ENCODE measurements at regions not wholly inside any gene's neighbourhood (a gene's known extent, or its start where the extent isn't known, plus 50 kb on each side); places are given as distances from the start of the nearest gene placed in this dataset.

DNA sequence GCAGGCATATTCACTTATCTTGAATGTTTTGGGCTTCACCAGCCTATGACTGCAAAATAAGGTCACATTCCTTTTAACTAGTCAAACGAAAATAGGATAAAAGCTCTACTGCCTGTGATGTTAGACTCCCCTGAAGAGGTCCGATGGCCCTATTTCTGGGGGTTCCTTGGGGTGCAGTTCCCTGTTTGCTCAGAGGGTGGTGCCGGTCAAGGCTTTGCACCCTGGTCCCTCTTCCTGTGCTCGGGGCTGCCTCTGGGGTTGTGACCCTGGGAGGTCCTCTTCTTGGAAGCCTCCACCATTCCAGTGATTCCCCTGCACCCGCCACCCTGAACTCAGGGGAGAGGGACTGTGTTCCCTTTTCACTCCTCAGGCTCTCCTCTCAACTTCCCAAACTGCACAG is 86.7 kb upstream of the ANKRD34C start:
- Histone ChIP-seq H3K4me1 (ENCODE audit: control insufficient read depth in 1 of 2, insufficient read depth in 2 of 2, low read depth in 1 of 2, low read length in 1 of 2) (no peaks in the 10 kb centered on the region; a peak in 1 of 4 replicates), H4K20me1 (ENCODE audit: insufficient read depth) (no peaks in the 10 kb centered on the region), H3K9ac (no peak overlapping the region), H3K4me3 (ENCODE audit: low read depth in 2 of 2, low read length in 1 of 2) (no peak overlapping the region), H3K9me2 (no peaks in the 10 kb centered on the region), H3K27ac (ENCODE audit: low read depth in 2 of 2, low read length in 1 of 2) (no peak overlapping the region), H2AFZ (ENCODE audit: low read depth) (no peak overlapping the region), H3K36me3 (replicated peaks in 1 of 2; ENCODE audit: control insufficient read depth in 1 of 2, insufficient read depth in 2 of 2, low read length in 1 of 2) (no peaks in the 10 kb centered on the region), H3K4me2 (no peak overlapping the region), H3K79me2 (ENCODE audit: insufficient read depth) (no peaks in the 10 kb centered on the region), H3K9me3 (no peaks in the 10 kb centered on the region), H3K27me3 (ENCODE audit: insufficient read depth) (no peaks in the 10 kb centered on the region), H3F3A (replicated peaks; ENCODE audit: insufficient read depth) (no peaks in the 10 kb centered on the region)
- ChIA-PET POLR2A (no interaction called here), CTCF (interaction anchor here (0.8 to 1.9 kb wide), 5 partner anchors 11 to 285 kb away, joined by 3 to 13 read pairs (median 4); no protein-coding TSS in a partner anchor)
- no peak for TF ChIP-seq NFIC (IDR thresholded peaks at IDR 0.05; ENCODE audit: borderline replicate concordance)
- TF ChIP-seq, protein P1, sequence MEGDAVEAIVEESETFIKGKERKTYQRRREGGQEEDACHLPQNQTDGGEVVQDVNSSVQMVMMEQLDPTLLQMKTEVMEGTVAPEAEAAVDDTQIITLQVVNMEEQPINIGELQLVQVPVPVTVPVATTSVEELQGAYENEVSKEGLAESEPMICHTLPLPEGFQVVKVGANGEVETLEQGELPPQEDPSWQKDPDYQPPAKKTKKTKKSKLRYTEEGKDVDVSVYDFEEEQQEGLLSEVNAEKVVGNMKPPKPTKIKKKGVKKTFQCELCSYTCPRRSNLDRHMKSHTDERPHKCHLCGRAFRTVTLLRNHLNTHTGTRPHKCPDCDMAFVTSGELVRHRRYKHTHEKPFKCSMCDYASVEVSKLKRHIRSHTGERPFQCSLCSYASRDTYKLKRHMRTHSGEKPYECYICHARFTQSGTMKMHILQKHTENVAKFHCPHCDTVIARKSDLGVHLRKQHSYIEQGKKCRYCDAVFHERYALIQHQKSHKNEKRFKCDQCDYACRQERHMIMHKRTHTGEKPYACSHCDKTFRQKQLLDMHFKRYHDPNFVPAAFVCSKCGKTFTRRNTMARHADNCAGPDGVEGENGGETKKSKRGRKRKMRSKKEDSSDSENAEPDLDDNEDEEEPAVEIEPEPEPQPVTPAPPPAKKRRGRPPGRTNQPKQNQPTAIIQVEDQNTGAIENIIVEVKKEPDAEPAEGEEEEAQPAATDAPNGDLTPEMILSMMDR (IDR thresholded peaks at IDR 0.05), result peak; percentile 23; the same call in 1 of the 2 replicates
- peak; percentile 33 for DNase-seq
- 31% methylated on average over 2 of the region's 5 CpGs for WGBS (ENCODE audit: low lambda C conversion rate)

GRCh38 chr15:79195239-79195638 is 87.3 kb upstream of the ANKRD34C start:
- Histone ChIP-seq H2AFZ (ENCODE audit: low read depth) (no peak overlapping the region), H3K9me3 (no peaks in the 10 kb centered on the region), H3K4me2 (no peak overlapping the region), H3F3A (replicated peaks; ENCODE audit: insufficient read depth) (no peaks in the 10 kb centered on the region), H3K4me3 (ENCODE audit: low read depth in 2 of 2, low read length in 1 of 2) (no peak overlapping the region), H3K4me1 (ENCODE audit: control insufficient read depth in 1 of 2, insufficient read depth in 2 of 2, low read depth in 1 of 2, low read length in 1 of 2) (no peaks in the 10 kb centered on the region; a peak in 1 of 4 replicates), H3K27me3 (ENCODE audit: insufficient read depth) (no peaks in the 10 kb centered on the region), H3K9ac (no peak overlapping the region), H3K9me2 (no peaks in the 10 kb centered on the region), H4K20me1 (ENCODE audit: insufficient read depth) (no peaks in the 10 kb centered on the region), H3K79me2 (ENCODE audit: insufficient read depth) (no peaks in the 10 kb centered on the region), H3K36me3 (replicated peaks in 1 of 2; ENCODE audit: control insufficient read depth in 1 of 2, insufficient read depth in 2 of 2, low read length in 1 of 2) (no peaks in the 10 kb centered on the region), H3K27ac (ENCODE audit: low read depth in 2 of 2, low read length in 1 of 2) (no peak overlapping the region)
- CTCF ChIA-PET, result interaction anchor here (0.8 to 1.9 kb wide), 5 partner anchors 11 to 285 kb away, joined by 3 to 13 read pairs (median 4); no protein-coding TSS in a partner anchor
- DNase-seq, result no peak
- TF ChIP-seq TCF12 (IDR thresholded peaks at IDR 0.05), result no peak
- no peak for TF ChIP-seq MXI1 (IDR thresholded peaks at IDR 0.05; ENCODE audit: low read depth, low read length)
- TF ChIP-seq FOXJ3 (CRISPR knock-in tag; IDR thresholded peaks at IDR 0.05), result no peak
- TF ChIP-seq, protein P2, sequence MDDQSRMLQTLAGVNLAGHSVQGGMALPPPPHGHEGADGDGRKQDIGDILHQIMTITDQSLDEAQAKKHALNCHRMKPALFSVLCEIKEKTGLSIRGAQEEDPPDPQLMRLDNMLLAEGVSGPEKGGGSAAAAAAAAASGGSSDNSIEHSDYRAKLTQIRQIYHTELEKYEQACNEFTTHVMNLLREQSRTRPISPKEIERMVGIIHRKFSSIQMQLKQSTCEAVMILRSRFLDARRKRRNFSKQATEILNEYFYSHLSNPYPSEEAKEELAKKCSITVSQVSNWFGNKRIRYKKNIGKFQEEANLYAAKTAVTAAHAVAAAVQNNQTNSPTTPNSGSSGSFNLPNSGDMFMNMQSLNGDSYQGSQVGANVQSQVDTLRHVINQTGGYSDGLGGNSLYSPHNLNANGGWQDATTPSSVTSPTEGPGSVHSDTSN (IDR thresholded peaks at IDR 0.05), result no peak
- no peak for TF ChIP-seq GABPA (IDR thresholded peaks at IDR 0.05; ENCODE audit: low read depth)
- no peak for TF ChIP-seq SIN3A (IDR thresholded peaks at IDR 0.05; ENCODE audit: borderline replicate concordance, low read depth, low read length)
- POLR2A ChIA-PET, result no interaction called here
- WGBS (ENCODE audit: low lambda C conversion rate), result 36% methylated on average over 3 of the region's 4 CpGs

- Histone ChIP-seq H2AFZ (ENCODE audit: low read depth) (no peak overlapping the region), H4K20me1 (ENCODE audit: insufficient read depth) (no peaks in the 10 kb centered on the region), H3K27me3 (ENCODE audit: insufficient read depth) (no peaks in the 10 kb centered on the region), H3K9me2 (no peaks in the 10 kb centered on the region), H3K4me1 (ENCODE audit: control insufficient read depth in 1 of 2, insufficient read depth in 2 of 2, low read depth in 1 of 2, low read length in 1 of 2) (no peaks in the 10 kb centered on the region; a peak in 1 of 4 replicates), H3F3A (replicated peaks; ENCODE audit: insufficient read depth) (no peaks in the 10 kb centered on the region), H3K4me3 (ENCODE audit: low read depth in 2 of 2, low read length in 1 of 2) (no peak overlapping the region), H3K9me3 (no peaks in the 10 kb centered on the region), H3K36me3 (replicated peaks in 1 of 2; ENCODE audit: control insufficient read depth in 1 of 2, insufficient read depth in 2 of 2, low read length in 1 of 2) (no peaks in the 10 kb centered on the region), H3K79me2 (ENCODE audit: insufficient read depth) (no peaks in the 10 kb centered on the region), H3K9ac (no peak overlapping the region), H3K27ac (ENCODE audit: low read depth in 2 of 2, low read length in 1 of 2) (no peak overlapping the region), H3K4me2 (no peak overlapping the region)
- WGBS (ENCODE audit: low lambda C conversion rate), result 13% methylated on average over 3 of the region's 3 CpGs
- ChIA-PET POLR2A (no interaction called here), CTCF (interaction anchor here (1.5 to 22.9 kb wide), 3 partner anchors 10 to 166 kb away, joined by 4 to 629 read pairs (median 13); no protein-coding TSS in a partner anchor)
- DNase-seq, result no peak
- TF ChIP-seq POLR2AphosphoS5 (IDR thresholded peaks at IDR 0.05; ENCODE audit: low read depth, low read length), result no peak
- TF ChIP-seq, protein P1 (IDR thresholded peaks at IDR 0.05), result no peak
- no peak for TF ChIP-seq MXI1 (IDR thresholded peaks at IDR 0.05; ENCODE audit: low read depth, low read length)
- TF ChIP-seq IRF3 (IDR thresholded peaks at IDR 0.05; ENCODE audit: low read depth, low read length), result no peak
- TF ChIP-seq USF1 (IDR thresholded peaks at IDR 0.05; ENCODE audit: borderline replicate concordance, low read depth), result no peak
- TF ChIP-seq RFX5 (IDR thresholded peaks at IDR 0.05; ENCODE audit: low read length), result no peak
- no peak for TF ChIP-seq EP300 (IDR thresholded peaks at IDR 0.05; ENCODE audit: borderline replicate concordance in 1 of 2, low read depth in 1 of 2, low read length in 1 of 2)
These were observed 88.1 kb upstream of the ANKRD34C start for GRCh38 chr15:79194386-79194785.
